Naive B cell (primary cell): ENCODE measurements at regions not wholly inside any gene's neighbourhood (a gene's known extent, or its start where the extent isn't known, plus 50 kb on each side); places are given as distances from the start of the nearest gene placed in this dataset.
"Not testable (repeated sequence)": the region's sequence is repeated elsewhere in the genome, so short reads cannot be mapped to it uniquely, and the experiment has no call there.

Experiments used
- ATAC-seq, 2 donors: fragments of 150-1000 bp; cut with Tn5 transposase; 2 replicates each; pipeline ENCODE4 v1.10.0; 2021; ENCODE audit warnings: low read depth in 2 of 2, mild to moderate bottlenecking in 2 of 2, moderate library complexity in 2 of 2
- DNase-seq: peaks from one replicate; pipeline ENCODE4 v3.0.0; 2022
- H3K27ac Mint-ChIP-seq, 6 donors: one replicate each; pipeline ENCODE4 v1.8.0; 2020 to 2022; ENCODE audit warnings: mild to moderate bottlenecking in 6 of 6, mixed read lengths in 6 of 6, moderate library complexity in 5 of 6, inconsistent platforms in 2 of 6
- H3K27me3 Mint-ChIP-seq, 3 donors: one replicate each; pipeline ENCODE4 v1.8.0; 2021 to 2022; ENCODE audit warnings: mixed read lengths in 3 of 3, mild to moderate bottlenecking in 1 of 3
- H3K36me3 Mint-ChIP-seq, 2 donors: one replicate each; pipeline ENCODE4 v1.8.0; 2020 to 2022; ENCODE audit warnings: mixed read lengths in 2 of 2, inconsistent platforms in 1 of 2, mild to moderate bottlenecking in 1 of 2
- H3K4me1 Mint-ChIP-seq, 3 donors: one replicate each; pipeline ENCODE4 v1.8.0; 2020 to 2022; ENCODE audit warnings: mixed read lengths in 3 of 3, inconsistent platforms in 1 of 3, mild to moderate bottlenecking in 1 of 3, moderate library complexity in 1 of 3
- H3K4me3 Mint-ChIP-seq, 8 donors: one replicate each; pipeline ENCODE4 v1.8.0; 2020 to 2022; ENCODE audit warnings: mild to moderate bottlenecking in 8 of 8, mixed read lengths in 8 of 8, moderate library complexity in 8 of 8, inconsistent platforms in 2 of 8
- H3K9me3 Mint-ChIP-seq, 7 donors: one replicate each; pipeline ENCODE4 v1.8.0; 2020 to 2022; ENCODE audit warnings: mixed read lengths in 7 of 7, mild to moderate bottlenecking in 5 of 7, inconsistent platforms in 2 of 7, moderate library complexity in 1 of 7

DNA sequence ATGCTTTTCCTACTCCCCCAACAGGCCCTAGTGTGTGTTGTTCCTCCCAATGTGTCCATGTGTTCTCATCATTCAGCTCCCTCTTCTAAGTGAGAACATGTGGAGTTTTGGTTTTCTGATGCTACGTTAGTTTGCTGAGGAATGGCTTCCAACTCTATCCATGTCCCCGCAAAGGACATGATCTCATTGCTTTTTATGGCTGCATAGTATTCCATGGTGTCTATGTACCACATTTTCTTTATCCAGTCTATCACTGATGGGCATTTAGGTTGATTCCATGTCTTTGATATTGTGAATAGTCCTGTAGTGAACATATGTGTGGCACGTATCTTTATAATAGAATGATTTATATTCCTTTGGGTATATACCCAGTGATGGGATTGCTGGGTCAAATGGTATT, 72.5 kb upstream of the CCNY start:
- ATAC-seq, DNase-seq, H3K9me3 Mint-ChIP-seq, H3K4me3 Mint-ChIP-seq, H3K27me3 Mint-ChIP-seq, H3K36me3 Mint-ChIP-seq, H3K4me1 Mint-ChIP-seq, H3K27ac Mint-ChIP-seq: not testable (repeated sequence)

- H3K4me1 Mint-ChIP-seq: peaks cover 7 to 12% (median 7%) of the 10 kb centered on the region in 3 donors
- not testable (repeated sequence) for H3K36me3 Mint-ChIP-seq, H3K4me3 Mint-ChIP-seq
Observed at GRCh38 chr10:35264636-35265035, 71.7 kb upstream of the CCNY start.

GRCh38 chr10:35265435-35265834, 70.9 kb upstream of the CCNY start:
- H3K36me3 Mint-ChIP-seq: no peaks in the 10 kb centered on the region
- H3K4me1 Mint-ChIP-seq: peaks cover 7 to 18% (median 7%) of the 10 kb centered on the region in 3 donors
- H3K9me3 Mint-ChIP-seq: peaks cover 0 to 4% (median 3%) of the 10 kb centered on the region in 7 donors
- H3K27ac Mint-ChIP-seq: peak overlapping the region in 1 of 6 donors; percentile 40
- no peak overlapping the region for H3K4me3 Mint-ChIP-seq
- no peak for ATAC-seq
- DNase-seq: no peak
- H3K27me3 Mint-ChIP-seq: no peaks in the 10 kb centered on the region

More at GRCh38 chr10:35264636-35265035, 71.7 kb upstream of the CCNY start:
- peak overlapping the region in 1 of 6 donors; percentile 8 for H3K27ac Mint-ChIP-seq
- H3K9me3 Mint-ChIP-seq, ATAC-seq, DNase-seq, H3K27me3 Mint-ChIP-seq: not testable (repeated sequence)

GRCh38 chr10:35268323-35268722, 68.0 kb upstream of the CCNY start:
- Mint-ChIP-seq H3K4me1 (peaks cover 7 to 20% (median 7%) of the 10 kb centered on the region in 3 donors), H3K27ac (peak overlapping the region in 1 of 6 donors; percentile 38), H3K9me3 (peaks cover 2 to 14% (median 4%) of the 10 kb centered on the region in 7 donors), H3K27me3 (peaks cover 0 to 3% (median 0%) of the 10 kb centered on the region in 3 donors), H3K4me3 (no peak overlapping the region), H3K36me3 (peaks cover 0 to 1% of the 10 kb centered on the region in 2 donors)
- no peak for DNase-seq
- no peak for ATAC-seq

DNA sequence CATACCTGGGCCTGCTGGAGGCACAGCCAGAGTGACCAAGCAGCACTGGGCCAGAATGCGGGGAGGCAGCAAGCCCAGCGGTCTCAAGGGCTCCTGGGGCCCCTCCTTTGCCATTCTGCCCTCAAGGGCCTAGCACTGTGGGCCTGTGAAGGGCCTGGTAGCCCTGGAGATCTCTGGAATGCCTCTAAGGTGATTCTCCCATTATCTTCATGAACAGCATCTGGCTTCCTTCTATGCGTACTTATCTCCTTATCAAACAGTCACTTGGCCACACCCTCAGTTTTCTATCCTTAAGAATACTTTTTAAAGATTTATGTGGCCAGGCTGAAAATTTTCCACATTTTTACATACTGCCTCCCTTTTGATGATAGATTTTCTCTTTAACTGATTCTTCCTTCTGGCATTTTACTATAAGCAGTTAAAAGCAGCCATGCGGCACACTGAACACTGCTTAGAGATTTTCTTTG, 67.5 kb upstream of the CCNY start:
- H3K27me3 Mint-ChIP-seq: peaks cover 0 to 8% (median 0%) of the 10 kb centered on the region in 3 donors
- H3K36me3 Mint-ChIP-seq: peaks cover 0 to 6% of the 10 kb centered on the region in 2 donors
- H3K4me3 Mint-ChIP-seq: no peak overlapping the region
- DNase-seq: no peak
- ATAC-seq: no peak
- H3K27ac Mint-ChIP-seq: peak overlapping the region in 1 of 6 donors; percentile 31
- peaks cover 7 to 20% (median 7%) of the 10 kb centered on the region in 3 donors for H3K4me1 Mint-ChIP-seq
- H3K9me3 Mint-ChIP-seq: peaks cover 2 to 16% (median 4%) of the 10 kb centered on the region in 7 donors

DNA sequence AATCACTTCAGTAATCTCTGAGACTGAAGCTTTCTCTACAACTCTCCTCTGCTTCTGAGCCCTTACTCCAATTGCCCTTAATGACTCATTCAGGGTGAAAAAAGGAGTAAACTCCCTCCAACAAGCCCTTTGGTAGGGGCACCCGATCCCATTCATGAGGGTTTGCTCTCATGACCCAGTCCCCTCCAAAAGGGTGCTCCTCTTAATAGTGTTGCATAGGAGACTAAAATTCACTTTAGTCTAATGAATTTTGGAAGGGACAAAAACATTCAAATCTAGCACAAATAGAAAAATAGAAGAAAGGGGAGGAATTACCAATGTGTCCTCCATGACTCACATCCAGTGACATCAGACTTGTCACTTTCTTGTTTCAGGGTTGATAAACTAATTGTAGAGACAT, 66.2 kb upstream of the CCNY start:
- no peak for ATAC-seq
- Mint-ChIP-seq H3K4me3 (no peak overlapping the region), H3K9me3 (peaks cover 2 to 22% (median 6%) of the 10 kb centered on the region in 7 donors), H3K4me1 (peaks cover 7 to 20% (median 7%) of the 10 kb centered on the region in 3 donors), H3K27me3 (peaks cover 0 to 8% (median 0%) of the 10 kb centered on the region in 3 donors), H3K27ac (peak overlapping the region in 4 of 6 donors; percentile 13 to 42 (median 28)), H3K36me3 (peaks cover 0 to 6% of the 10 kb centered on the region in 2 donors)
- DNase-seq: no peak

GRCh38 chr10:35271086-35271858, 65.0 kb upstream of the CCNY start:
- DNase-seq (no peak), ATAC-seq (no peak)
- peaks cover 0 to 8% (median 0%) of the 10 kb centered on the region in 3 donors for H3K27me3 Mint-ChIP-seq
- H3K9me3 Mint-ChIP-seq: peaks cover 2 to 22% (median 6%) of the 10 kb centered on the region in 7 donors
- H3K36me3 Mint-ChIP-seq: peaks cover 0 to 6% of the 10 kb centered on the region in 2 donors
- peak overlapping the region in 1 of 6 donors; percentile 89 for H3K27ac Mint-ChIP-seq
- H3K4me1 Mint-ChIP-seq: peaks cover 7 to 20% (median 7%) of the 10 kb centered on the region in 3 donors
- no peak overlapping the region for H3K4me3 Mint-ChIP-seq

DNA sequence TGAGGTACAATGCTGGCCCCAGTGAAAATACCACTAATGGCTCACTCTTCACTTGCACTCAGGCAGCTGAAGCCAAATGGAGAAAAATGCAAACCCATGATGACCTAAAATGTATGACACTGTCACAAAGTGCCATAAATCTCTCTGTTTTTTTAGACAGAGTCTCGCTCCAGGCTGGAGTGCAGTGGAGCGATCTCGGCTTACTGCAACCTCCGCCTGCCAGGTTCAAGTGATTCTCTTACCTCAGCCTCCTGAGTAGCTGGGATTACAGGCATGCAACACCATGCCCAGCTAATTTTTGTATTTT, 64.5 kb upstream of the CCNY start:
- H3K27ac Mint-ChIP-seq: peak overlapping the region in 1 of 6 donors; percentile 89
- not testable (repeated sequence) for H3K27me3 Mint-ChIP-seq, DNase-seq, H3K4me3 Mint-ChIP-seq, ATAC-seq, H3K36me3 Mint-ChIP-seq
- H3K4me1 Mint-ChIP-seq: peaks cover 7 to 20% (median 7%) of the 10 kb centered on the region in 3 donors
- peaks cover 2 to 22% (median 6%) of the 10 kb centered on the region in 7 donors for H3K9me3 Mint-ChIP-seq

GRCh38 chr10:35272401-35272800, 63.9 kb upstream of the CCNY start:
- DNase-seq, ATAC-seq, H3K36me3 Mint-ChIP-seq, H3K27me3 Mint-ChIP-seq, H3K4me3 Mint-ChIP-seq: not testable (repeated sequence)
- H3K4me1 Mint-ChIP-seq: peaks cover 7 to 20% (median 7%) of the 10 kb centered on the region in 3 donors
- H3K9me3 Mint-ChIP-seq: peaks cover 2 to 22% (median 6%) of the 10 kb centered on the region in 7 donors
- H3K27ac Mint-ChIP-seq: peak overlapping the region in 1 of 6 donors; percentile 67

GRCh38 chr10:35273994-35274393, 62.3 kb upstream of the CCNY start:
- H3K4me1 Mint-ChIP-seq: peaks cover 3 to 14% (median 4%) of the 10 kb centered on the region in 3 donors
- peaks cover 2 to 22% (median 6%) of the 10 kb centered on the region in 7 donors for H3K9me3 Mint-ChIP-seq
- DNase-seq, ATAC-seq, H3K27me3 Mint-ChIP-seq, H3K27ac Mint-ChIP-seq, H3K36me3 Mint-ChIP-seq, H3K4me3 Mint-ChIP-seq: not testable (repeated sequence)

DNA sequence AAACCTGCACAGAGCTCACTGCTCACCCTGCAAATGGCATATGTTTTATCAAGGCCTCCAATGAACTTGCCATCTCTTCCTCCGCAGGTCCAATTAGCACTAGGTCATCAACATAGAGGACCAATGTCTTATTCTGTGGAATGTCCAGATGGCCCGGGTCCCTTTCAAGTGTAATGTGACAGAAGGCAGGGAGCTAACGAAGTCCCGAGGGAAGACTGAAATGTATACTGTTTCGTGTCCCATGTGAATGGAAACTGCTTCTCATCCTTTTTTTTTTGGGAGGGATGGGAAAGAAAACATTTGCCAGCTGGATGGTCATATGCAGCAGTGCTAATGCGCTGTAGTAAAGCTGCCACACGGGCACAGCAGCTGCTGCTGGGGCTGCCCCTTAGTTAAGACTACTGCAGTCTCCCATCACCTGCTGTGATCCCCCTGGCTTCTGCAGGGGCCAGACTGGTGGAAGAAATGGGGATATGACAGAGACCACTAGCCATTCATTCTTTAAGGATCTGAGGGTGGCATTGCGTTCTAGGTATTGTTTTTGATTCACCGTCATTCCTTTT, 61.7 kb upstream of the CCNY start:
- ATAC-seq (no peak), DNase-seq (no peak)
- peak overlapping the region in 1 of 8 donors; percentile 74 for H3K4me3 Mint-ChIP-seq
- no peak overlapping the region for H3K27ac Mint-ChIP-seq
- peaks cover 0 to 9% (median 0%) of the 10 kb centered on the region in 3 donors for H3K4me1 Mint-ChIP-seq
- H3K9me3 Mint-ChIP-seq: peaks cover 0 to 22% (median 4%) of the 10 kb centered on the region in 7 donors
- peaks cover 0 to 6% of the 10 kb centered on the region in 2 donors for H3K36me3 Mint-ChIP-seq
- H3K27me3 Mint-ChIP-seq: peaks cover 0 to 8% (median 8%) of the 10 kb centered on the region in 3 donors

GRCh38 chr10:35276889-35277288, 59.4 kb upstream of the CCNY start:
- Mint-ChIP-seq H3K36me3 (peaks cover 0 to 6% of the 10 kb centered on the region in 2 donors), H3K4me1 (no peaks in the 10 kb centered on the region), H3K9me3 (peaks cover 4 to 22% (median 6%) of the 10 kb centered on the region in 7 donors), H3K27ac (no peak overlapping the region), H3K27me3 (peaks cover 0 to 8% (median 8%) of the 10 kb centered on the region in 3 donors), H3K4me3 (no peak overlapping the region)
- DNase-seq (no peak), ATAC-seq (no peak)

DNA sequence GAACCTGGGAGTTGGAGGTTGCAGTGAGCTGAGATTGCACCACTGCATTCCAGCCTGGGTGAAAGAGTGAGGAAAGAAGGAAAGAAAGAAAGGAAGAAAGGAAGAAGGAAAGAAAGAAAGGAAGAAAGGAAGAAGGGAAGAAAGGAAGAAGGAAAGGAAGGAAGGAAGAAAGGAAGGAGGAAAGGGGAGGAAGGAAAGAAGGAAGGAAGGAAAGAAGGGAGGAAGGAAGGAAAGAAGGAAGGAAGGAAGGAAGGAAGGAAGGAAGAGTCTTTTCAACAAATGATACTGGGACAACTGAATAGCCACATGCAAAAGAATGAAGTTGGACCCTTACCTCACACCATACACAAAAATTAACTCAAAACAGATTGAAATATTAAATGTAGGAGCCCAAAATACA, 56.1 kb upstream of the CCNY start:
- not testable (repeated sequence) for ATAC-seq

More for the DNA sequence above, 56.1 kb upstream of the CCNY start:
- not testable (repeated sequence) for H3K27me3 Mint-ChIP-seq, H3K4me1 Mint-ChIP-seq, H3K36me3 Mint-ChIP-seq, H3K4me3 Mint-ChIP-seq, DNase-seq, H3K27ac Mint-ChIP-seq
- peaks cover 0 to 11% (median 2%) of the 10 kb centered on the region in 7 donors for H3K9me3 Mint-ChIP-seq
